G401 (cell line): ENCODE measurements at regions not wholly inside any gene's neighbourhood (a gene's known extent, or its start where the extent isn't known, plus 50 kb on each side); places are given as distances from the start of the nearest gene placed in this dataset.
A peak's percentile ranks its signal among the peaks of the same experiment; 100 is the strongest.

Experiments
- DNase-seq: peaks from one replicate; pipeline ENCODE4 v3.0.0-alpha.2; 2015; ENCODE audit warnings: low spot score
- in situ Hi-C: cut with HindIII; loops from 2 replicates; pipeline ENCODE4 v1.10.0; 2016; ENCODE audit warnings: low sequenced_read_pairs, mixed read lengths

- DNase-seq: no peak
- in situ Hi-C loops: no loop called here
Observed at GRCh38 chrX:107556967-107557366, 71.3 kb upstream of the PRPS1 start.

- no peak for DNase-seq
- in situ Hi-C loops: no loop called here
Observed at GRCh38 chrX:107559506-107559905, 68.8 kb upstream of the PRPS1 start.

GRCh38 chrX:107560041-107560440, 68.3 kb upstream of the PRPS1 start:
- DNase-seq: no peak
- in situ Hi-C loops: no loop called here

- DNase-seq: no peak
- in situ Hi-C loops: no loop called here
Observed at GRCh38 chrX:107560980-107561379, 67.3 kb upstream of the PRPS1 start.

- in situ Hi-C loops: no loop called here
- DNase-seq: no peak
Observed at GRCh38 chrX:107561468-107562215, 66.7 kb upstream of the PRPS1 start.

GRCh38 chrX:107562482-107562881, 65.8 kb upstream of the PRPS1 start:
- in situ Hi-C loops: no loop called here
- no peak for DNase-seq

- in situ Hi-C loops: no loop called here
Observed at GRCh38 chrX:107563824-107564223, 64.5 kb upstream of the PRPS1 start.

GRCh38 chrX:107565015-107565414, 63.3 kb upstream of the PRPS1 start:
- in situ Hi-C loops: no loop called here
- DNase-seq: no peak

More at GRCh38 chrX:107563824-107564223, 64.5 kb upstream of the PRPS1 start:
- no peak for DNase-seq

GRCh38 chrX:107565931-107566603, 62.2 kb upstream of the PRPS1 start:
- DNase-seq: peak; percentile 45

GRCh38 chrX:107566604-107567262, 61.6 kb upstream of the PRPS1 start:
- in situ Hi-C loops: no loop called here
- no peak for DNase-seq

More at GRCh38 chrX:107565931-107566603, 62.2 kb upstream of the PRPS1 start:
- in situ Hi-C loops: no loop called here

- in situ Hi-C loops: no loop called here
- no peak for DNase-seq
Observed at GRCh38 chrX:107567370-107567769, 60.9 kb upstream of the PRPS1 start.

GRCh38 chrX:107571296-107571998, 56.9 kb upstream of the PRPS1 start:
- peak; percentile 54 for DNase-seq
- in situ Hi-C loops: no loop called here

GRCh38 chrX:107573016-107573415, 55.3 kb upstream of the PRPS1 start:
- DNase-seq: no peak
- in situ Hi-C loops: no loop called here

- in situ Hi-C loops: no loop called here
- DNase-seq: no peak
Observed at GRCh38 chrX:107574054-107574683, 54.1 kb upstream of the PRPS1 start.

GRCh38 chrX:107574711-107575110, 53.6 kb upstream of the PRPS1 start:
- DNase-seq: no peak
- in situ Hi-C loops: no loop called here

GRCh38 chrX:107576392-107576791, 51.9 kb upstream of the PRPS1 start:
- no peak for DNase-seq
- in situ Hi-C loops: no loop called here

- DNase-seq: no peak
- in situ Hi-C loops: no loop called here
Observed at GRCh38 chrX:107576841-107577240, 51.5 kb upstream of the PRPS1 start.

- in situ Hi-C loops: no loop called here
- DNase-seq: no peak
Observed at GRCh38 chrX:107577933-107578332, 50.4 kb upstream of the PRPS1 start.
